Fibroblast of lung (primary cell): ENCODE measurements at regions not wholly inside any gene's neighbourhood (a gene's known extent, or its start where the extent isn't known, plus 50 kb on each side); places are given as distances from the start of the nearest gene placed in this dataset.
A peak's percentile ranks its signal among the peaks of the same experiment; 100 is the strongest.

Experiments used
- DNase-seq, 2 donors: peaks; one replicate each; pipeline versions ENCODE4 v3.0.0 to v3.0.0-alpha.2; 2010; ENCODE audit warnings: low read depth in 2 of 2
- H2AFZ ChIP-seq: 2 replicates; pipeline ENCODE4 v1.5.1; 2012; ENCODE audit warnings: low read length, control low read depth, inconsistent platforms
- H3K27ac ChIP-seq: 2 replicates; pipeline ENCODE4 v1.5.1; 2011; ENCODE audit warnings: low read length, control low read depth; ENCODE audit not compliant: insufficient read depth
- H3K27me3 ChIP-seq: 2 replicates; pipeline ENCODE4 v1.5.1; 2011; ENCODE audit warnings: mild to moderate bottlenecking, low read length; ENCODE audit not compliant: control insufficient read depth, insufficient read depth
- H3K36me3 ChIP-seq: 2 replicates; pipeline ENCODE4 v1.5.1; 2011; ENCODE audit warnings: low read length; ENCODE audit not compliant: control insufficient read depth, insufficient read depth
- H3K4me1 ChIP-seq: 2 replicates; pipeline ENCODE4 v1.5.1; 2011; ENCODE audit warnings: low read length; ENCODE audit not compliant: control insufficient read depth, insufficient read depth; ENCODE audit errors: extremely low read depth
- H3K4me2 ChIP-seq: 2 replicates; pipeline ENCODE4 v1.5.1; 2011; ENCODE audit warnings: low read length, control low read depth; ENCODE audit not compliant: insufficient read depth; ENCODE audit errors: extremely low read depth
- H3K4me3 ChIP-seq, 4 experiments: fragments of 200-600 bp in 1 of 4; sonication (generic) in 1 of 4; replicated peaks in 1 of 4; 2 replicates each; pipeline ENCODE4 v1.5.1; 2011 to 2016; ENCODE audit warnings: low read length in 4 of 4, low read depth in 3 of 4, mild to moderate bottlenecking in 3 of 4, control low read depth in 2 of 4, inconsistent platforms in 1 of 4, mixed read lengths in 1 of 4; ENCODE audit not compliant: insufficient read depth in 1 of 4; ENCODE audit errors: control extremely low read depth in 1 of 4
- H3K79me2 ChIP-seq: 2 replicates; pipeline ENCODE4 v1.5.1; 2012; ENCODE audit warnings: mild to moderate bottlenecking, low read length, inconsistent platforms; ENCODE audit not compliant: control insufficient read depth, insufficient read depth
- H3K9ac ChIP-seq: 2 replicates; pipeline ENCODE4 v1.5.1; 2011; ENCODE audit warnings: mild to moderate bottlenecking, low read length, control low read depth; ENCODE audit not compliant: insufficient read depth
- H3K9me3 ChIP-seq: 2 replicates; pipeline ENCODE4 v1.5.1; 2012; ENCODE audit warnings: low read depth, low read length; ENCODE audit not compliant: control insufficient read depth, insufficient read depth
- H4K20me1 ChIP-seq: 2 replicates; pipeline ENCODE4 v1.5.1; 2011; ENCODE audit warnings: low read length; ENCODE audit not compliant: control insufficient read depth, insufficient read depth; ENCODE audit errors: extremely low read depth
- EZH2 ChIP-seq: IDR thresholded peaks from 2 replicates; pipeline ENCODE4 v1.5.1; 2012; ENCODE audit warnings: low read length, control low read depth, mild to moderate bottlenecking; ENCODE audit errors: missing control alignments
- TF ChIP-seq, protein P1 (sequence below), 2 donors: IDR thresholded peaks in 1 of 2; conservative IDR thresholded peaks in 1 of 2; 1 replicate in 1 of 2; 2 replicates in 1 of 2; pipeline ENCODE4 v1.5.1; 2011 to 2012; ENCODE audit warnings: low read length in 2 of 2, control low read depth in 1 of 2, inconsistent platforms in 1 of 2, low read depth in 1 of 2, mild to moderate bottlenecking in 1 of 2

DNA sequence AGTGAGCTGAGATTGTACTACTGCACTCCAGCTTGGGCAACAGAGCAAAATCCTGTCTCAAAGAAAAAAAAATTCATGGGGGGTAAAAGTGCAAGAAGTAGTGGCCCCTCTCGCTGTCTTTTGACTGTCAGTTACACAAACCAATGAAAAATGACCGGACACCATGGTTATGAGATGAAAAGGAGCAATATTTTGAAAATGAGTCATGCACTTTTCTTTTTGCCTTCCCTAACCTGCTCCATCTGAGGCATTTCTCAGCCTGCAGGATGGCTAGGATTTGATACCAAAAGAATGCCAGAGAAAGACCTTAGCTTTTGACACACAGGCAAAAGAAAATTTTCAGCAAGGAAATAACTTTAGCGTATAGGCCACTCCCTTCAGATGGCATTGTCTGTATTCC lies 181.7 kb upstream of the ARID1B start:
- no peak for TF ChIP-seq EZH2
- TF ChIP-seq, protein P1, sequence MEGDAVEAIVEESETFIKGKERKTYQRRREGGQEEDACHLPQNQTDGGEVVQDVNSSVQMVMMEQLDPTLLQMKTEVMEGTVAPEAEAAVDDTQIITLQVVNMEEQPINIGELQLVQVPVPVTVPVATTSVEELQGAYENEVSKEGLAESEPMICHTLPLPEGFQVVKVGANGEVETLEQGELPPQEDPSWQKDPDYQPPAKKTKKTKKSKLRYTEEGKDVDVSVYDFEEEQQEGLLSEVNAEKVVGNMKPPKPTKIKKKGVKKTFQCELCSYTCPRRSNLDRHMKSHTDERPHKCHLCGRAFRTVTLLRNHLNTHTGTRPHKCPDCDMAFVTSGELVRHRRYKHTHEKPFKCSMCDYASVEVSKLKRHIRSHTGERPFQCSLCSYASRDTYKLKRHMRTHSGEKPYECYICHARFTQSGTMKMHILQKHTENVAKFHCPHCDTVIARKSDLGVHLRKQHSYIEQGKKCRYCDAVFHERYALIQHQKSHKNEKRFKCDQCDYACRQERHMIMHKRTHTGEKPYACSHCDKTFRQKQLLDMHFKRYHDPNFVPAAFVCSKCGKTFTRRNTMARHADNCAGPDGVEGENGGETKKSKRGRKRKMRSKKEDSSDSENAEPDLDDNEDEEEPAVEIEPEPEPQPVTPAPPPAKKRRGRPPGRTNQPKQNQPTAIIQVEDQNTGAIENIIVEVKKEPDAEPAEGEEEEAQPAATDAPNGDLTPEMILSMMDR (conservative IDR thresholded peaks at IDR 0.05 in 1 of 2, IDR thresholded peaks at IDR 0.05 in 1 of 2; ENCODE audit: low read depth in 1 of 2, low read length in 2 of 2) = no peak

DNA sequence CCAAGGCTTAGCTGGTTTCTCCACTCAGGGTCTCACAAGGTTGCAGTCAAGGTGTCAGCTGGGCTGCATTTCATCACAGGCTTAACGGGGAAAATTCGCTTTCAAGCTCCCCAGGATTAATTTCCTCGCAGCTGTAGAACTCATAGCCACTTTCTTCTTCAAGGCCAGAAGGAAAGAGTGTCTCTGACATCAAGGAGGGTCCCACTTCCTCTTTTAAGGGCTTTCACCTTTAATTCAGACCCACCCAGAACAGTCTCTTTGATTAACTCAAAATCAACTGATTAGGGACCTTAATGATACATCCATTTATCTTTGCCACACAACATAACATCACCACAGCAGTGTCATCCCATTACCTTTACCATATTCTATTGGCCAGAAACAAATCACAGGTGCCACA lies 183.3 kb upstream of the ARID1B start:
- H3K27ac ChIP-seq = no peak overlapping the region
- no peak for DNase-seq
- no peak overlapping the region for H2AFZ ChIP-seq
- no peak overlapping the region for H3K4me3 ChIP-seq
- no peak overlapping the region for H3K9ac ChIP-seq
- no peaks in the 10 kb centered on the region for H4K20me1 ChIP-seq
- no peaks in the 10 kb centered on the region for H3K4me1 ChIP-seq
- no peaks in the 10 kb centered on the region for H3K27me3 ChIP-seq
- no peaks in the 10 kb centered on the region for H3K36me3 ChIP-seq
- H3K79me2 ChIP-seq = no peaks in the 10 kb centered on the region
- no peaks in the 10 kb centered on the region for H3K9me3 ChIP-seq
- TF ChIP-seq, protein P1 (conservative IDR thresholded peaks at IDR 0.05 in 1 of 2, IDR thresholded peaks at IDR 0.05 in 1 of 2; ENCODE audit: low read depth in 1 of 2, low read length in 2 of 2) = no peak
- no peak for TF ChIP-seq EZH2
- H3K4me2 ChIP-seq = no peak overlapping the region

More for the DNA sequence above, 181.7 kb upstream of the ARID1B start:
- H3K4me1 ChIP-seq = no peaks in the 10 kb centered on the region
- no peaks in the 10 kb centered on the region for H3K9me3 ChIP-seq
- no peak overlapping the region for H3K27ac ChIP-seq
- no peak overlapping the region for H2AFZ ChIP-seq
- DNase-seq = peak in 1 of 2 donors; percentile 74
- H4K20me1 ChIP-seq = no peaks in the 10 kb centered on the region
- no peak overlapping the region for H3K4me2 ChIP-seq
- H3K9ac ChIP-seq = no peak overlapping the region
- H3K27me3 ChIP-seq = no peaks in the 10 kb centered on the region
- H3K79me2 ChIP-seq = no peaks in the 10 kb centered on the region
- no peaks in the 10 kb centered on the region for H3K36me3 ChIP-seq
- H3K4me3 ChIP-seq = no peak overlapping the region

DNA sequence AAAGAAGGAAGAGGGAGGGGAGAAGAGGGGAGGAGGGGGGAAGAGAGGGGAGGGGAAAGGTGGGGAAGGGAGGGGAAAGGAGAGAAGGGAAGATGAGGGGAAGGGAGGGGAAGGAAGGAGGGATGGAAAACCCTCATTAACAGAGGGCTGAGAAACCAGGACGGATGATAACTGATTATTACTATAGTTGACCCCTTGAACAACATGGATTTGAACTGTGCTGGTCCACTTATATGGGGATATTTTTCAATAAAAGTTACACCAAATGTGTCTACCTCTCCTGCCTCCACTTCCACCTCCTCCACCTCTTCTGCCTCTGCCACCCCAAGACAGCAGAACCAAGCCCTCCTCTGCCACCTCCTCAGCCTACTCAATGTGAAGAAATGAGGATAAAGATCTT lies 184.1 kb upstream of the ARID1B start:
- Histone ChIP-seq H4K20me1 (no peaks in the 10 kb centered on the region), H3K9ac (no peak overlapping the region), H2AFZ (no peak overlapping the region), H3K9me3 (no peaks in the 10 kb centered on the region), H3K27ac (no peak overlapping the region), H3K27me3 (no peaks in the 10 kb centered on the region), H3K4me1 (no peaks in the 10 kb centered on the region), H3K36me3 (no peaks in the 10 kb centered on the region), H3K79me2 (no peaks in the 10 kb centered on the region), H3K4me2 (no peak overlapping the region), H3K4me3 (no peak overlapping the region)
- DNase-seq = no peak
- TF ChIP-seq, protein P1 (conservative IDR thresholded peaks at IDR 0.05 in 1 of 2, IDR thresholded peaks at IDR 0.05 in 1 of 2; ENCODE audit: low read depth in 1 of 2, low read length in 2 of 2) = no peak
- TF ChIP-seq EZH2 = no peak
